Tongue (tissue), 1 donor: ENCODE measurements at regions not wholly inside any gene's neighbourhood (a gene's known extent, or its start where the extent isn't known, plus 50 kb on each side); places are given as distances from the start of the nearest gene placed in this dataset.
A peak's percentile ranks its signal among the peaks of the same experiment; 100 is the strongest.

Experiments
- DNase-seq: peaks from one replicate; pipeline ENCODE4 v3.0.0-alpha.2; 2015

GRCh38 chr12:24759155-24759554 lies 189.7 kb downstream of the BCAT1 start:
- no peak for DNase-seq

GRCh38 chr12:24756479-24757024 lies 192.3 kb downstream of the BCAT1 start:
- peak; percentile 48 for DNase-seq

GRCh38 chr12:24754690-24755638 lies 193.9 kb downstream of the BCAT1 start:
- DNase-seq = no peak

- no peak for DNase-seq
Measured at GRCh38 chr12:24752763-24753462, 196.0 kb downstream of the BCAT1 start.

- DNase-seq = no peak
Measured at GRCh38 chr12:24751181-24751580, 197.7 kb downstream of the BCAT1 start.

GRCh38 chr12:24750263-24750662 lies 198.6 kb downstream of the BCAT1 start:
- DNase-seq = no peak

GRCh38 chr12:24749171-24749570 lies 199.7 kb downstream of the BCAT1 start:
- no peak for DNase-seq

- no peak for DNase-seq
Measured at GRCh38 chr12:24748326-24748725, 200.6 kb downstream of the BCAT1 start.

GRCh38 chr12:24746864-24747263 lies 202.0 kb downstream of the BCAT1 start:
- no peak for DNase-seq

- no peak for DNase-seq
Measured at GRCh38 chr12:24746006-24746671, 202.8 kb downstream of the BCAT1 start.

GRCh38 chr12:24743941-24744793 lies 204.7 kb downstream of the BCAT1 start:
- no peak for DNase-seq

GRCh38 chr12:24742378-24742777 lies 206.5 kb downstream of the BCAT1 start:
- no peak for DNase-seq

- DNase-seq = no peak
Measured at GRCh38 chr12:24741216-24741615, 207.7 kb downstream of the BCAT1 start.

GRCh38 chr12:24739106-24739779 lies 209.7 kb downstream of the BCAT1 start:
- DNase-seq = no peak

GRCh38 chr12:24738441-24738840 lies 210.5 kb downstream of the BCAT1 start:
- no peak for DNase-seq

GRCh38 chr12:24731596-24731995 lies 217.3 kb downstream of the BCAT1 start:
- no peak for DNase-seq

GRCh38 chr12:24730489-24730896 lies 218.4 kb downstream of the BCAT1 start:
- DNase-seq = no peak

- no peak for DNase-seq
Measured at GRCh38 chr12:24728826-24729225, 220.1 kb downstream of the BCAT1 start.

GRCh38 chr12:24728366-24728765 lies 220.5 kb downstream of the BCAT1 start:
- DNase-seq = peak; percentile 26

- DNase-seq = no peak
Measured at GRCh38 chr12:24725616-24726015, 223.3 kb downstream of the BCAT1 start.

GRCh38 chr12:24724814-24725213 lies 224.1 kb downstream of the BCAT1 start:
- no peak for DNase-seq
